ENCODE measurements at regions not wholly inside any gene's neighbourhood (a gene's known extent, or its start where the extent isn't known, plus 50 kb on each side); places are given as distances from the start of the nearest gene placed in this dataset.

DNA sequence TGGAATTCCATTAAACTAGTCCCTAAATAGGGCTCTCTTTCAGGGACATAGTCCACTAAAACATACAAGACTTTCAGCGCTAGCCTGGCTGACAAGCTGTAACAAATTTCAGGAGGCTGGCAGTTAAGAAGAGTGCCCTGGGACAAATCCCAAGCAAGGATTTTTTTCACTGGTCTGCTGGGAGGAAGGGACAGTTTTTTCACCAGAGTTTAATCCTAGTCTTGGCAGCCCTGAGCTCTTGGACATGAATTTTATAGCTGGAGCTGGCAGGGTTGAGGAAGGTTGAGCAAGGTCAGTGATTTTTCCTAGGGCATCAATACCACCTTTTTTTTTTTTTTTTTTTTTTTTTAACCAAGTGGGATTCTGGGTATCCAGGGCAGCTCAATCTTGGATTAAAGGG is 184.4 kb downstream of the SH2D1A start:
- Histone ChIP-seq H3K9ac (ENCODE audit: control insufficient read depth, extremely low read depth, insufficient read depth, low read length) (no peak overlapping the region), H4K20me1 (ENCODE audit: control insufficient read depth, extremely low read depth, insufficient read depth, low read length) (no peaks in the 10 kb centered on the region), H3K9me1 (ENCODE audit: control insufficient read depth, extremely low read depth, insufficient read depth, low read length) (no peaks in the 10 kb centered on the region), H3K79me2 (ENCODE audit: control insufficient read depth, insufficient read depth, low read length) (no peaks in the 10 kb centered on the region), H3K36me3 (ENCODE audit: control insufficient read depth in 2 of 2, extremely low read depth in 1 of 2, insufficient read depth in 2 of 2, low read length in 2 of 2) (no peaks in the 10 kb centered on the region), H3K27ac (ENCODE audit: control insufficient read depth, insufficient read depth, low read length) (no peak overlapping the region), H3K4me2 (ENCODE audit: control insufficient read depth, extremely low read depth, insufficient read depth, low read depth, low read length) (no peak overlapping the region), H3K9me3 (ENCODE audit: control insufficient read depth, low read depth, low read length) (no peaks in the 10 kb centered on the region), H3K27me3 (ENCODE audit: control insufficient read depth, extremely low read depth, insufficient read depth, low read length) (no peaks in the 10 kb centered on the region), H3K4me3 (ENCODE audit: control insufficient read depth in 2 of 3, extremely low read depth in 1 of 3, insufficient read depth in 2 of 3, low read depth in 1 of 3, low read length in 3 of 3) (no peak overlapping the region), H3K4me1 (ENCODE audit: control insufficient read depth, extremely low read depth, insufficient read depth, low read length) (no peaks in the 10 kb centered on the region), H2AFZ (ENCODE audit: control insufficient read depth, low read length) (no peak overlapping the region)
- DNase-seq (ENCODE audit: low read depth, low spot score): no peak
- FAIRE-seq: no peak
- TF ChIP-seq, protein P1, sequence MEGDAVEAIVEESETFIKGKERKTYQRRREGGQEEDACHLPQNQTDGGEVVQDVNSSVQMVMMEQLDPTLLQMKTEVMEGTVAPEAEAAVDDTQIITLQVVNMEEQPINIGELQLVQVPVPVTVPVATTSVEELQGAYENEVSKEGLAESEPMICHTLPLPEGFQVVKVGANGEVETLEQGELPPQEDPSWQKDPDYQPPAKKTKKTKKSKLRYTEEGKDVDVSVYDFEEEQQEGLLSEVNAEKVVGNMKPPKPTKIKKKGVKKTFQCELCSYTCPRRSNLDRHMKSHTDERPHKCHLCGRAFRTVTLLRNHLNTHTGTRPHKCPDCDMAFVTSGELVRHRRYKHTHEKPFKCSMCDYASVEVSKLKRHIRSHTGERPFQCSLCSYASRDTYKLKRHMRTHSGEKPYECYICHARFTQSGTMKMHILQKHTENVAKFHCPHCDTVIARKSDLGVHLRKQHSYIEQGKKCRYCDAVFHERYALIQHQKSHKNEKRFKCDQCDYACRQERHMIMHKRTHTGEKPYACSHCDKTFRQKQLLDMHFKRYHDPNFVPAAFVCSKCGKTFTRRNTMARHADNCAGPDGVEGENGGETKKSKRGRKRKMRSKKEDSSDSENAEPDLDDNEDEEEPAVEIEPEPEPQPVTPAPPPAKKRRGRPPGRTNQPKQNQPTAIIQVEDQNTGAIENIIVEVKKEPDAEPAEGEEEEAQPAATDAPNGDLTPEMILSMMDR (optimal IDR thresholded peaks at IDR 0.05 in 1 of 3, IDR thresholded peaks at IDR 0.05 in 1 of 3, conservative IDR thresholded peaks at IDR 0.05 in 1 of 3; ENCODE audit: extremely low read depth in 1 of 3, insufficient read depth in 2 of 3, low read length in 3 of 3): no peak
- TF ChIP-seq EZH2 (IDR thresholded peaks at IDR 0.05; ENCODE audit: low read length): no peak
- dilution Hi-C loops (cut with MboI; ENCODE audit: extremely low pct_ligation_motif_present, low sequenced_read_pairs): no loop called here

DNA sequence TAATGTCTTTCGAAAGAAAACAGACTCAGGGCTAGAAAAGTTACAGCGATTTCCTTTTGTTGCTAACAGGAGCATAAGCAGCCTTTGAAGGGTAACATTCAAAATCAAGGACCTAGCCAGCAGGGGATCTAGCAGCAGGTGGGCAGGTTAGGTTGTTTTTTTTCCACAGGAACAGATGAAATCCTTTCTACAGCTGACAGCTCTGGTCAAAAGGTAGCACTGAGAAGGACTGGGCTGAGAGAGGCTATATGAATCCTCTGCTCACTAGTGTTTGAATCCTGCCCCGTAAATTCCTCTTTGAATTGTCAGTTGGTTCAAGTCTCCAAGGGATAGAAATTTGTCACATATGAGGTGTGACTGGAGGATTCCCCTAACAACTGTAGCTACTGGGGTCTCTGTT is 188.2 kb downstream of the SH2D1A start:
- no peaks in the 10 kb centered on the region for H3K79me2 ChIP-seq (ENCODE audit: control insufficient read depth, insufficient read depth, low read length)
- no peak overlapping the region for H3K27ac ChIP-seq (ENCODE audit: control insufficient read depth, insufficient read depth, low read length)
- no peak for TF ChIP-seq EZH2 (IDR thresholded peaks at IDR 0.05; ENCODE audit: low read length)
- TF ChIP-seq, protein P1 (optimal IDR thresholded peaks at IDR 0.05 in 1 of 3, IDR thresholded peaks at IDR 0.05 in 1 of 3, conservative IDR thresholded peaks at IDR 0.05 in 1 of 3; ENCODE audit: extremely low read depth in 1 of 3, insufficient read depth in 2 of 3, low read length in 3 of 3): no peak
- no peak overlapping the region for H3K4me2 ChIP-seq (ENCODE audit: control insufficient read depth, extremely low read depth, insufficient read depth, low read depth, low read length)
- no peak overlapping the region for H3K4me3 ChIP-seq (ENCODE audit: control insufficient read depth in 2 of 3, extremely low read depth in 1 of 3, insufficient read depth in 2 of 3, low read depth in 1 of 3, low read length in 3 of 3)
- no peaks in the 10 kb centered on the region for H3K36me3 ChIP-seq (ENCODE audit: control insufficient read depth in 2 of 2, extremely low read depth in 1 of 2, insufficient read depth in 2 of 2, low read length in 2 of 2)
- dilution Hi-C loops (cut with MboI; ENCODE audit: extremely low pct_ligation_motif_present, low sequenced_read_pairs): no loop called here
- H3K27me3 ChIP-seq (ENCODE audit: control insufficient read depth, extremely low read depth, insufficient read depth, low read length): no peaks in the 10 kb centered on the region
- no peaks in the 10 kb centered on the region for H3K9me1 ChIP-seq (ENCODE audit: control insufficient read depth, extremely low read depth, insufficient read depth, low read length)
- no peak overlapping the region for H2AFZ ChIP-seq (ENCODE audit: control insufficient read depth, low read length)
- no peak overlapping the region for H3K9ac ChIP-seq (ENCODE audit: control insufficient read depth, extremely low read depth, insufficient read depth, low read length)
- FAIRE-seq (no peak), DNase-seq (ENCODE audit: low read depth, low spot score) (no peak)
- no peaks in the 10 kb centered on the region for H4K20me1 ChIP-seq (ENCODE audit: control insufficient read depth, extremely low read depth, insufficient read depth, low read length)
- H3K9me3 ChIP-seq (ENCODE audit: control insufficient read depth, low read depth, low read length): no peaks in the 10 kb centered on the region
- H3K4me1 ChIP-seq (ENCODE audit: control insufficient read depth, extremely low read depth, insufficient read depth, low read length): no peaks in the 10 kb centered on the region
